Progenitor cell of endocrine pancreas (in vitro differentiated cells): ENCODE measurements at regions not wholly inside any gene's neighbourhood (a gene's known extent, or its start where the extent isn't known, plus 50 kb on each side); places are given as distances from the start of the nearest gene placed in this dataset.

Experiments used
- DNase-seq: peaks from one replicate; pipeline ENCODE4 v3.0.0; 2021; ENCODE audit warnings: low spot score; ENCODE audit not compliant: unreplicated experiment
- H3K27ac Mint-ChIP-seq: 2 replicates; pipeline ENCODE4 v1.8.0; 2021; ENCODE audit warnings: mild to moderate bottlenecking, moderate library complexity, mixed read lengths
- H3K27me3 Mint-ChIP-seq: 2 replicates; pipeline ENCODE4 v1.8.0; 2021; ENCODE audit warnings: mixed read lengths
- H3K36me3 Mint-ChIP-seq: 2 replicates; pipeline ENCODE4 v1.8.0; 2022; ENCODE audit warnings: mixed read lengths; ENCODE audit not compliant: insufficient read depth
- H3K4me1 Mint-ChIP-seq: 2 replicates; pipeline ENCODE4 v1.8.0; 2021; ENCODE audit warnings: low read depth, mixed read lengths
- H3K4me3 Mint-ChIP-seq: 2 replicates; pipeline ENCODE4 v1.8.0; 2021; ENCODE audit warnings: low read depth, mild to moderate bottlenecking, moderate library complexity, mixed read lengths
- H3K9me3 Mint-ChIP-seq: 2 replicates; pipeline ENCODE4 v1.8.0; 2021; ENCODE audit warnings: low read depth, mixed read lengths
- CTCF ChIP-seq: fragments of 200-600 bp; sonication (generic); IDR thresholded peaks from one replicate; pipeline ENCODE4 v1.5.0; 2021; ENCODE audit warnings: antibody characterized with exemption, mild to moderate bottlenecking; ENCODE audit not compliant: unreplicated experiment

GRCh38 chr20:56859801-56860261 lies 230.7 kb downstream of the TFAP2C start:
- TF ChIP-seq CTCF = no peak
- H3K4me3 Mint-ChIP-seq = no peak overlapping the region
- no peak overlapping the region for H3K27ac Mint-ChIP-seq

GRCh38 chr20:56860413-56860812 lies 231.3 kb downstream of the TFAP2C start:
- Mint-ChIP-seq H3K27me3 (peaks cover 52% of the 10 kb centered on the region), H3K9me3 (no peaks in the 10 kb centered on the region), H3K36me3 (no peaks in the 10 kb centered on the region), H3K27ac (no peak overlapping the region), H3K4me3 (no peak overlapping the region), H3K4me1 (peaks cover 2% of the 10 kb centered on the region)
- no peak for DNase-seq
- TF ChIP-seq CTCF = no peak

More at GRCh38 chr20:56859801-56860261, 230.7 kb downstream of the TFAP2C start:
- Mint-ChIP-seq H3K36me3 (no peaks in the 10 kb centered on the region), H3K4me1 (peaks cover 2% of the 10 kb centered on the region), H3K9me3 (no peaks in the 10 kb centered on the region), H3K27me3 (peaks cover 51% of the 10 kb centered on the region)
- DNase-seq = no peak

- Mint-ChIP-seq H3K4me3 (no peak overlapping the region), H3K27me3 (peaks cover 52% of the 10 kb centered on the region), H3K36me3 (no peaks in the 10 kb centered on the region), H3K9me3 (no peaks in the 10 kb centered on the region), H3K27ac (no peak overlapping the region), H3K4me1 (peaks cover 2% of the 10 kb centered on the region)
- TF ChIP-seq CTCF = no peak
- no peak for DNase-seq
Observed at GRCh38 chr20:56861590-56861989, 232.5 kb downstream of the TFAP2C start.

GRCh38 chr20:56865055-56865454 lies 235.9 kb downstream of the TFAP2C start:
- DNase-seq = no peak
- no peak overlapping the region for H3K27ac Mint-ChIP-seq
- peaks cover 44% of the 10 kb centered on the region for H3K27me3 Mint-ChIP-seq
- H3K4me3 Mint-ChIP-seq = no peak overlapping the region
- TF ChIP-seq CTCF = no peak
- H3K9me3 Mint-ChIP-seq = no peaks in the 10 kb centered on the region
- H3K36me3 Mint-ChIP-seq = no peaks in the 10 kb centered on the region
- H3K4me1 Mint-ChIP-seq = no peaks in the 10 kb centered on the region

GRCh38 chr20:56867128-56867527 lies 238.0 kb downstream of the TFAP2C start:
- no peaks in the 10 kb centered on the region for H3K36me3 Mint-ChIP-seq
- peaks cover 33% of the 10 kb centered on the region for H3K27me3 Mint-ChIP-seq
- no peaks in the 10 kb centered on the region for H3K9me3 Mint-ChIP-seq
- DNase-seq = no peak
- TF ChIP-seq CTCF = no peak
- H3K27ac Mint-ChIP-seq = no peak overlapping the region
- H3K4me1 Mint-ChIP-seq = no peaks in the 10 kb centered on the region
- H3K4me3 Mint-ChIP-seq = no peak overlapping the region
